SK-N-SH (cell line): ENCODE measurements at regions not wholly inside any gene's neighbourhood (a gene's known extent, or its start where the extent isn't known, plus 50 kb on each side); places are given as distances from the start of the nearest gene placed in this dataset.

Source experiments
- YY1 ChIP-seq: IDR thresholded peaks from 2 replicates; pipeline ENCODE4 v1.4.0; 2012; ENCODE audit warnings: low read depth, mild to moderate bottlenecking
- TF ChIP-seq, protein P1 (sequence below): IDR thresholded peaks from 2 replicates; pipeline ENCODE4 v1.4.0; 2012; ENCODE audit warnings: low read depth, borderline replicate concordance
- TF ChIP-seq, protein P2 (sequence below): IDR thresholded peaks from 2 replicates; pipeline ENCODE4 v1.4.0; 2012; ENCODE audit warnings: low read depth

DNA sequence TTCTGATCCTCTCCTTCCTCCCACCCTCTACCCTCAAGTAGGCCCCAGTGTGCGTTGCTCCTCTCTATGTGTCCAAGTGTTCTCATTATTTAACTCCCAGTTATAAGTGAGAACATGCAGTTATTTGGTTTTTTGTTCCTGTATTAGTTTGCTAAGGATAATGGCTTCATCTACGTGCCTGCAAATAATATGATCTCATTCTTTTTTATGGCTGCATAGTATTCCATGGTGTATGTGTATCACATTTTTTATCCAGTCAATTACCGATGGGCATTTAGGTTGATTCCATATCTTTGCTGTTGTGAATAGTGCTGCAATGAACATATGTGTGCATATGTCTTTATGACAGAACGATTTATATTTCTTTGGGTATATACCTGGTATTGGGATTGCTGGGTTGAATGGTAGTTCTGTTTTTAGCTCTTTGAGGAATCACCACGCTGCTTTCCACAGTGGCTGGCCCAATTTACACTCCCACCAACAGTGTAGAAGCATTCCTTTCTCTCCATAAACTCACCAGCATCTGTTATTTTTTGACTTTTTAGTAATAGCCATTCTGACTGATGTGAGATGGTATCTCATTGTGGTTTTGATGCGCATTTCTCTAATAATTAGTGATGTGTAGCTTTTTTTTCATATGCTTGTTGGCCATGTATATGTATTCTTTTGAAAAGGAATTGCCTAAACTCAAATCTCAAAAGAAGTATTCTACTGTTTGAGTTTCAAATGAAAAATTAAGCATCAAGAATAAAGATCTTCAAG is 116.9 kb downstream of the ETS2 start:
- TF ChIP-seq, protein P1, sequence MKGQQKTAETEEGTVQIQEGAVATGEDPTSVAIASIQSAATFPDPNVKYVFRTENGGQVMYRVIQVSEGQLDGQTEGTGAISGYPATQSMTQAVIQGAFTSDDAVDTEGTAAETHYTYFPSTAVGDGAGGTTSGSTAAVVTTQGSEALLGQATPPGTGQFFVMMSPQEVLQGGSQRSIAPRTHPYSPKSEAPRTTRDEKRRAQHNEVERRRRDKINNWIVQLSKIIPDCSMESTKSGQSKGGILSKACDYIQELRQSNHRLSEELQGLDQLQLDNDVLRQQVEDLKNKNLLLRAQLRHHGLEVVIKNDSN: no peak
- TF ChIP-seq, protein P2, sequence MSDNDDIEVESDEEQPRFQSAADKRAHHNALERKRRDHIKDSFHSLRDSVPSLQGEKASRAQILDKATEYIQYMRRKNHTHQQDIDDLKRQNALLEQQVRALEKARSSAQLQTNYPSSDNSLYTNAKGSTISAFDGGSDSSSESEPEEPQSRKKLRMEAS: no peak
- no peak for TF ChIP-seq YY1
